ENCODE measurements at regions not wholly inside any gene's neighbourhood (a gene's known extent, or its start where the extent isn't known, plus 50 kb on each side); places are given as distances from the start of the nearest gene placed in this dataset.

DNA sequence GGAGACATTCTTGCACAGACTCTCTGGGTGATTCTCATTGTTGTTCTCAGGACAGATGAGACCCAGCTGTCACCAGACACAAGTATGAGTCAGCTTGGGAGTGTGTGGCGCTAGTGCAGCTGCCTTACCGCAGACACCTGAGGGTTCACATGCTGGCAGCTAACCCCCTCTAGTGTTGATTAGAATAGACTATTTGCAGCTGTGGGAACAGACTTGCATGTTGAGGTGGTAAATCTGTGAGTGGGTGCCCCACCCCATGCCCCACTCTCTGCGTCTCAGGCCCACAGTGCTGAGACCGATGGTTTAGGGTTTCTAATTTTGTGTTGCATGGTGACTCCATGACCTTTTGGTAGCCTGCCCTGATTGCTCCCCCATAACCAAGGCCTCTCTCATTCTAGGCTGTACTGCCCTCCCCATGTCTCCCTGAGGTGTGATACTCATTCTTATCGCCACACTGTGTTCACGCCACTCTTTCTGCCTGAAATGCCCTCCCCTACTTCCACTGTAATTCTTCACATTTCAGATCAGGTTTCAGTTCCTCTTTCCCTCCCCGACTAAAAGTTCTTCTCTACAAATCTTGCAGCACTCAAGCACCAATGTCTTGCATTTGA is 73.7 kb upstream of the KIRREL3 start:
- DNase-seq (ENCODE audit: low read depth), result peak; percentile 22

DNA sequence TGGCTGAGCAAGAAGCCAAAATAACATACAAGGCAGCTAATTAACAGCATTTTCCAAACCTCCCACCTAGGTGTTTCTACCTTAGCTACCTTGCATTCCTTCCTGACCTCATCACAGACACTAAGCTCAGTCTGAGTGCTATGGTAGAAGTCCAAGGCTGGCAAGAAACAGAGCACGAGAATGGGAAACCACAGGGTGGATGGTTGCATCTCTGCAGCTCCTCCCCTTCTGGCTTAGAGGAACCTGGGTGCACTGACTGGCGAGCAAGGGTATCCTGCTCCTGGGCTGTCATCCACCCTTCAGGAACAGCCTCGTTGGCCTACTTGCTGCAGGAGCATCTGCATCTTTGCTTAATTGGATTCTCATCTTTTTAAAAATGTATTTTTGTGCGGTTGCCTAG is 73.1 kb upstream of the KIRREL3 start:
- no peak for DNase-seq (ENCODE audit: low read depth)

DNA sequence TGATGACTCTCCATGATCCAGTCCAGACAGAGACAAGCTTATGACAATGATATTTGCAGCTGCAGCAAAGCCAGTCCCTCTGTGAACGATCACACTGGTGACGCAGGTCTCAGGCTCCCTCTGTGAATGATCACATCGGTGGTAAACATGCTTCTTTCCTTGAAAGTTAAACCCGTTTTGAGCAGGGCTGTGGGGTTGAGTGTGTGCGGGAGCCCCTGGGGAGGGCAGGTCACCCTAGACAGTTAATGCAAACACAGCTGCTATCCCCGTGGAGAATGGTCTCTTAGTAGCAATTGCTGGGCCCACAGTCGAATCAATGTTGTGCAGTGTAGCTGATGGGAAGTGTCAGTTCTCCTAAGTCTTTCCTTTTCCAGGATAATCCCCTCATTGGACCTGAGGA is 71.0 kb upstream of the KIRREL3 start:
- no peak for DNase-seq (ENCODE audit: low read depth)

DNA sequence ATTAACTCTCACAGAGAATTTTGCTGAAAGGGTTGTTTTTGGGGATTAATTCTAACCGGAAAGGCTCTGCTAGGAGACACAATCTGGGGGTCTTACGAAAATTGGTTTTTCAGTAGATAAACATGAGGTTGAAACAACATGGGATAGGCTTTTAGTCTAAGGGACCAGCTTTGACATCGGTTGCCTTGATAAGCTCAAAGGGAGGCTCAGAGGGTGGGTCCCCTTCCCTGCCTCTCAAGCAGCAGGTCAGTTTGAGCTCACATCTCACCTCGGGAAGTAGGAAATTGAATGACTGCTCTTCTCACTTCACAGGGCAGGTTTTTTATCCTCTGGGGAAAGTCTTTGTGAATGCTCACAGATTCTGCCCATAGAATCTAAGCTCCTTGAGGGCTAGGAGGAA is 70.2 kb upstream of the KIRREL3 start:
- no peak for DNase-seq (ENCODE audit: low read depth)

DNA sequence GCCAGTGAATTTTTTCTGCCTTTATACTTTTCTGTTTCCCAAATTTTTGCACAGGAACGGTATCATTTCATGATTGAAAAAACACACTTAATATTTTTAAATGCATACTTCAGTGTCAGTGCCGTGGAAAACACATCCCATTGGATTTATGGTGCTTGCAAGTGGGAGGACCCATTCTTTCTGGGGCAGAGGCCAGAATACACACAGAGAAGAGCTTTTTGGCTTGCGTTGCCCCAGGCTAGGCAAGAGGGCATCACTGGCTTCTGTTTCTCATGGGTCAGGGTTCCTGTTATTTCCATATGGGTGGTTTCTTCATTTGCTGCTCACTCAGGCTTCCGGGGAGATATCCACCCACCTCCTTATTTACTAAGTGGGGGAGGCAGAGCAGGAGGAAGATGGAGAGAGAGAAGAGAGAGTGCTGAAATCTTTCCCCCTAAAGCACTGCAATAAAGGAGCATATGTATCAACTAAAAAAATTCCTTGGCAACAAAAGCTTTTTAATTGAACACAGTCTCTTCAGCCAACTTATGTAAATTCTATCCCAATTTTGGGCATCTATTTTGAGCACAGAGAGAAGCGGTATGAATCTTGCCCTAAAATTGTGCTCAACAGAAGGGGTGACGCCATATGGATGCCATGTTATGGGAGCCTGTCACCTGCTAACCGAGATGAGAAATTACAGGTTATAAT is 66.0 kb upstream of the KIRREL3 start:
- DNase-seq (ENCODE audit: low read depth), result no peak

DNA sequence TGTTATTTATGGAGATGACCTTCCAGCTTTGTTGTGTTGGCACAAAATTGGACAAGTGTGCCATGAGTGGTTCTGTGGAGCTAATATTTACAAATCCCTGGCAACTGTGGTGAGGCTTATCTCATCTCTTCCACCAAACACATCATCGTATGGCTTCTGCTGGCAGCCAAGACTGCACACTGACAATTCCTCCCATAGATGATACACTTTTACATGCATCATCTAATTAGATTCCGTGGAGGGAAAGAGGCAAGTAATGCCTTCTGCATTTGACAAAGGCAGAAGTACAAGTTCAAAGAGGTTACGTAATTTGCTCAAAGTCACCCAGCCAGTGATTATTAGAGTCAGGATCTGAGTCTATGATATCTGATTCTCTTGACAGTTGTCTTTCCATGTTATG is 62.7 kb upstream of the KIRREL3 start:
- DNase-seq (ENCODE audit: low read depth), result no peak

DNA sequence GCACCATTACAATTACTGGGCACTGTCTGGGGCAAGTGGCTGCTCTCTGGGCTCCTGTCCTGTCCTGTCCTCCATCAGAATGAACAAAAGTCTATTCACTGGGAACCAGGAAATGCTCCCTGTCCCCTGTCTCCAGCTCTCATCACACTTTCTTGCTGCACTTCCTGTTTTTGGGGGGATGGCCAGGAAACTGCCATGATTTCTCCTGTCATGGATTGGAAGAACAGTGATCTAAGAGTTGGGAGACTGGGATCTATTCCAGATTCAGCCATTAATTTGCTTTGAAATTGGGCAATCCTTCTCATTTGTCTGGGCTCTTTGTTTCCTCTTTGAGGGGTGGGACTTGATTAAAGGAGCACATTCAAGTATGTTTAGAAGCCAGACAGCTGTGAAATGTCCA is 61.4 kb upstream of the KIRREL3 start:
- no peak for DNase-seq (ENCODE audit: low read depth)

DNA sequence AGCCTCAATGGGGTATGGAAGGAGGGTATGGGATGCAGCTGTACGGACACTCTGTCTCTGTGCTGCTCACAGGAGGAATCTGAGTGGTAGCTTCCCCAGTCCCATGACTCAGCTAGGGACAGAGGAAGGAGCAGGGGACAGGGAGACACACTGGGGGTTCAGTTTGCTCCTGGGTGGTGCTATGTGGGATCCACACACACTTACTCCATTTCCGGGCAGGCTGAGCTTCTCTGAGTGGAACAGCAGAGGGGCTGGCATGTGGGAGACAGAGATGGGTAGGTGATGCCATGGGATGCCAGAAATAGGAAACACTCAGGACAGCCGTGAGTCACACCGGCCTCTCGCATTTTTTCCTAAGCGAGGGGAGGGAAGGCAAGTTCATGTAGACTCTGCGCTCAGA is 59.2 kb upstream of the KIRREL3 start:
- no peak for DNase-seq (ENCODE audit: low read depth)

DNA sequence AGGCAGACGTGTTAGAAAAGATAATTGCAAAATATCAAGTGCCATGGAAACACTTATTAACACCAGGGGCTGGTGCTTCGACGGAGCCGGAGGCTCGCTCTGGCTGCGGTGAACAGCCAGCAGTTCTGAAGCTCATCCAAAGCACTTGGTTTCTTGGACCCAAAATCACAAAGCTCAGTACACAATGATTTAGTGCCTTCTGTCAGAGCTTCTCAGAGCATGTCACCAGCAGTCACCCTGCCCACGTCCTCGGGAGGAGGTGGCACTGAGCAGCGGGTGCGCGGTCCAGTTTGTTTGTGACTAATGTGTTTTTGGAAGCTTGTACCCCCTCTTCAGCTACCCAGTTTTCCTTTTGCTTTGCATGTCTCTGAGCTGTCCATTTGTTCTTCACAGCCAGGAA is 58.7 kb upstream of the KIRREL3 start:
- DNase-seq (ENCODE audit: low read depth), result no peak

DNA sequence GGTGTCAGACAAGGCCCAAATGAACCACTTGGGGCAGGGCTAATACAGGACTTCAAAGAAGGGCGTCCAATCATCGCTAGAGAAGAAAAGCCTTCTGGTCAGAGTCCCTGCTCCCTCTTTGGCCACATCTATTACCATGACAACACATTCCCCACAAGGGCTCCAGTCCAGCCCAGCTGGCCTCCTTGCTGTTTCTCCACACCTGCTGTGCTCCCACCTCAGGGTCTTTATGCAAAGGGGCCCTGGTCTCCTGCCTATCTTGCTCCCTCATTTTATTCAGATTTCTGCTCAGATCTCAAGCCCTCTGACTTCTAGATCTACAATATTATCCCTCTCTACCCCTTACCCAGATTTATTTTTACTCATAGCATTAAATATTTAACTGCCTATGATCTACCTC is 58.0 kb upstream of the KIRREL3 start:
- no peak for DNase-seq (ENCODE audit: low read depth)

DNA sequence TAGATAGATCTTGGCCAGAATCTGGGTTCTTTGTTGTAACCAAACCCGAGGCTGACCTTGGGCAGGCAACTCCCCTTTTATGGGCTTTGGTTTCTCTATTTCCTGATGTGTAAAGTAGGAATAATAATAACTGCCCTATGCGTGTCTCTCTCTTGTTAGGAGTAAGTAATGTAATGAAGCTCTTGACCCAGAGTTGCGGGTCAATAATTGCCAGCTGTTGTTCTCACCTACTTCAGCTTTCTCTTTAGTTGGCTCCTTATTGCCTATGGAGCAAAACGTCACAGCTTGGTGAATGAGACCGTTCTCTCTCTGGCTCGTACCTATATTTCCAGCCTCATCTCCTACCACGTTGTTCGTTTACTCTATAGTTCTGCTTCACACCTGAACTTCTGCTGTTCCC is 56.6 kb upstream of the KIRREL3 start:
- DNase-seq (ENCODE audit: low read depth), result no peak

DNA sequence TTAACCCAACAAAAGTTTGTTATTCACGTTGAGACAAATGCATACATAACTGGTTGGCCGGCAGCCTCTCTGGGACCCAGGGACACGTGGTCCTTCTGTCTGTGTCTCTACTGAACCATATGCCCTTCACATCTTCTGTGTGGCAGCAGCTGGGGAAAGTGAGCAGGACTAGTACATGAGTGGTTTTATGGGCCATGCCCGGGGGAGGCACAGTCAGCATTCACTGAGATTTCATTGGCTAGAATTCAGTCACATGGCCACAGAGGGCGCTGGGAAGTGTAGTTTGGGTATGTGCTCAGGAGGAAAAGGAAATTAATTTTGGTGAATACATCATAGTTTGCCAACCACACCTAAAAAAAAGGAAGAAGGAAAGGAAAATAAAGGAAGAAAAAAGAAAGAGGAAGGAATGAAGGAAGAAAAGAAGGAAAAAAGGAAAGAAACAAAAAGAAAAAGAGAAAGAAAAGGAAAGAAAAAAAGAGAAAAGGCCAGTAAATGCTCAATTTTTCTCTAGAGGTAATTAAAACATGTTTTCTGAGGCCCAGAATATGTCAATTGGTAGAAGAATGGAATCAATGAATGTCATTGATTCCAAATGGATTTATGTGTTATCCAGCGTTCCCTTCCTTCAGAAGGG is 55.9 kb upstream of the KIRREL3 start:
- no peak for DNase-seq (ENCODE audit: low read depth)

DNA sequence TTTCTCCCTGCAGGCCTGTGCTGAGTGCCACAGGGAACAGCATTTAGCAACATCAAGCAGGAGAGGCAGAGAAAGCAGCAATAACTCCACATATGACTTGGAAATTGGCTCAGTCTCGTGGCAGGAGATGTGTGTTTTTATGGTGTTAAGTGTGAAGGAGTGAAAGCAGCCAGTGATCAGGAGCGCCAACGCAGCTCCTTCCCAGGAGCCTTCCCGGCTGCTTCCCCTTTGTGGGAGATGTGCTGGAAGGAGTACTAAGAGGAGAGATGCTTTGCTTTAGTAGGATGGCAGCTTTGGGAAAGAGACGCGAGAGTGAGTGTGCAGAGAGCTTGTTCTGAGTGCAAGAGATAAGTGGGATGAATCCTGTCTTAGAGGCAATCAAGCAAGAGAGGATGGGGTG is 54.7 kb upstream of the KIRREL3 start:
- no peak for DNase-seq (ENCODE audit: low read depth)

DNA sequence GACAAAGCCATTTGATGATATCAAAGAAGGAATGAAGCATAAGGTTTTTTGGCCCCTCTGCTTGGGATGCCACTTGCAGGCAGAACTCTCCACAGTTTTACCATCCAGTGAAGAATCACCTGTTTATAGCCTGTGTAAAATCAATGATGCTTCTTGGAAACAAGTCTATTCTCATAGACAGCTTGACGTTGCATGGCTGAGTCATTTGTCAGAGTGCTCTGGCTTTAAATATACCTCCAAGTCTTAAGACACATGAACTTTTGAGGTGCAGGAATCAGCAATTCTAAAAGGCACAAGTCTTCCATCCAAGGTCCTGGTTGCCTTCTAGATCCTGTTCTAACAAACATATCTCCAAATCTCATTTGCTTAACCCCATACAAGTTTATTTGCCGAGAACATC is 53.6 kb upstream of the KIRREL3 start:
- no peak for DNase-seq (ENCODE audit: low read depth)

DNA sequence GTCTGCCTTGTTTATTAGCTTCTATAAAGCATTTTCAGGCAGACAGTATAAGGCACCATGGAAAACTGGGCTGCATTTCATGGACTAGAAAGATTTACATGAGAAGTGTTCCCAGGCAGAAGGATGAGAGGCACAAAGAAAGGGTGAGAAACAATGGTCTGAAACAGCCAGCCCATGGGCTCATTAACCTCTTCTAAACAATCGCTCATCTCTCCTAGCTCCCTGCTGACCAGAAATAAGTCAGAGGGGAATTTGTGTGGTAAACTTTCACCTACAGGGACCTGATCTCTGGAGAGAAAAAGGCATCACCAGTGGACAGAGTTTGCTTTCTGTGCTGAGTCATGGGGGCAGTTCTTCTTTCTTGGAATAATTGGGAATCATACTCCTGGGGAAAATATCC is 51.8 kb upstream of the KIRREL3 start:
- no peak for DNase-seq (ENCODE audit: low read depth)

Data from HS-5 (cell line).